GM10248 (cell line): ENCODE measurements at regions not wholly inside any gene's neighbourhood (a gene's known extent, or its start where the extent isn't known, plus 50 kb on each side); places are given as distances from the start of the nearest gene placed in this dataset.

Experiments used
- CTCF ChIA-PET: fragments of 300-600 bp; sonication (Branson Sonifier 250); formaldehyde crosslinking; extraction: SDS; loops from one replicate; lab custom pipeline; 2021; ENCODE audit warnings: antibody characterized with exemption; lab: Yijun Ruan, JAX
- POLR2A ChIA-PET: fragments of 350-650 bp; sonication (Branson Sonifier 250); formaldehyde crosslinking; extraction: SDS; loops from one replicate; lab custom pipeline; 2020; ENCODE audit warnings: antibody characterized with exemption; lab: Yijun Ruan, JAX
- DNase-seq: peaks from one replicate; pipeline ENCODE4 v3.0.0; 2012; ENCODE audit errors: extremely low spot score
- TF ChIP-seq, protein P1 (sequence below): IDR thresholded peaks from 2 replicates; pipeline ENCODE4 v1.5.1; 2012; ENCODE audit warnings: mild to moderate bottlenecking, low read depth; ENCODE audit errors: extremely low read depth, missing control alignments, control extremely low read depth

DNA sequence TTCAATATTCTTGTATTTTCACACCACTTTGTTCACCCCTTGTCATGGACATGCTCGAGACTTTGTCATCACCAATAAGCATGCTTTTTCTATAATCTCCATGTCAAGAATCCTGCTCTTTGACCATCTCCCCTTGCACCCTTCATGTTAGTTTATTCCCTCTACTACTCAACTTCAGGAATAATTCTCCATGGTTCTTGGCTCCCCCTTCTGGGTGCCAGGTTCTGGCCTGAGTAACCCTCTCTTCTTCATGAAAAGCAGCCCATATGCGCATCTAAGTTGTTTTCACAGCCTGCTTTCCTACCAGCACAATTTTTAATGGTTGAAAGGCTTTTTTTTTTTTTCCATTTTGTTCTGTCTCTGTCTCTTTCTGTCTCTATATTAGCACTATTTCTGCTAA is 160.7 kb downstream of the LEPR start:
- DNase-seq, result no peak
- TF ChIP-seq, protein P1, sequence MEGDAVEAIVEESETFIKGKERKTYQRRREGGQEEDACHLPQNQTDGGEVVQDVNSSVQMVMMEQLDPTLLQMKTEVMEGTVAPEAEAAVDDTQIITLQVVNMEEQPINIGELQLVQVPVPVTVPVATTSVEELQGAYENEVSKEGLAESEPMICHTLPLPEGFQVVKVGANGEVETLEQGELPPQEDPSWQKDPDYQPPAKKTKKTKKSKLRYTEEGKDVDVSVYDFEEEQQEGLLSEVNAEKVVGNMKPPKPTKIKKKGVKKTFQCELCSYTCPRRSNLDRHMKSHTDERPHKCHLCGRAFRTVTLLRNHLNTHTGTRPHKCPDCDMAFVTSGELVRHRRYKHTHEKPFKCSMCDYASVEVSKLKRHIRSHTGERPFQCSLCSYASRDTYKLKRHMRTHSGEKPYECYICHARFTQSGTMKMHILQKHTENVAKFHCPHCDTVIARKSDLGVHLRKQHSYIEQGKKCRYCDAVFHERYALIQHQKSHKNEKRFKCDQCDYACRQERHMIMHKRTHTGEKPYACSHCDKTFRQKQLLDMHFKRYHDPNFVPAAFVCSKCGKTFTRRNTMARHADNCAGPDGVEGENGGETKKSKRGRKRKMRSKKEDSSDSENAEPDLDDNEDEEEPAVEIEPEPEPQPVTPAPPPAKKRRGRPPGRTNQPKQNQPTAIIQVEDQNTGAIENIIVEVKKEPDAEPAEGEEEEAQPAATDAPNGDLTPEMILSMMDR, result no peak
- ChIA-PET POLR2A (no interaction called here), CTCF (interaction anchor here (0.9 kb wide), 1 partner anchor 17 kb away, joined by 3 read pairs; no protein-coding TSS in a partner anchor)

DNA sequence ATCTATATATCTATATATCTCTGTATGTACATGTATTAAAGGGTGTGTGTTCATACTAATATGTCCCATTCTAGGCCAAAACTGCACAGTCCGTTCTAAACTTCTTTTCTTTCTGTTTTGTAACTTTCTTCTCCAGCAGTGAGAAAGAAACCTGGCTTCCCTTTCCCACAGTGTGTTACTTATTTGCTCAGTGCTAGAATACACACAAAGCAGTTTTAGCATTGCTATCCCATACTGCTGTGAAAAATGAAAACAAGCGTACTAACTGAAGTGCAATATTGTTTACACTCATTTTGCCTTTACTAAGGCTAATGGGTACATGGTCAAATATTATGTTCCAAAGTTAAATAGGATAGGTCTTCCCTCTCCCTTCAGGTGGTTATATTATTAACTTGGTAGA is 163.9 kb downstream of the LEPR start:
- DNase-seq, result no peak
- ChIA-PET POLR2A (no interaction called here), CTCF (no interaction called here)
- TF ChIP-seq, protein P1, result no peak

DNA sequence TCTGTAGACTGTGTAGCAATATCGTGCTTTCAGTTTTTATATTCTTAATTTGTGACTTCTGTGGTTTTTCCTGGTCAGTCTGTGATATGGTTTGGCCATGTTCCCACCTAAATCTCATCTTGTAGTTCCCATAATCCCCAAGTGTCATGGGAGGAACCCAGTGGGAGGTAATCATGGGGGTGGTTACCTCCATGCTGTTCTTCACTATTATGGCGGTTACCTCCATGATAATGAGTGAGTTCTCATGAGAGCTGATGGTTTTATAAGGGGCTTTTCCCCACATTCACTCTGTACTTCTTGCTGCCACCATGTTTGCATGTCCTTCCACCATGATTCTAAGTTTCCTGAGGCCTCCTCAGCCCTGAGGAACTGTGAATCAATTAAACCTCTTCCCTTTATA is 169.8 kb downstream of the LEPR start:
- DNase-seq, result no peak
- CTCF ChIA-PET, result no interaction called here
- POLR2A ChIA-PET, result no interaction called here
- TF ChIP-seq, protein P1, result no peak

DNA sequence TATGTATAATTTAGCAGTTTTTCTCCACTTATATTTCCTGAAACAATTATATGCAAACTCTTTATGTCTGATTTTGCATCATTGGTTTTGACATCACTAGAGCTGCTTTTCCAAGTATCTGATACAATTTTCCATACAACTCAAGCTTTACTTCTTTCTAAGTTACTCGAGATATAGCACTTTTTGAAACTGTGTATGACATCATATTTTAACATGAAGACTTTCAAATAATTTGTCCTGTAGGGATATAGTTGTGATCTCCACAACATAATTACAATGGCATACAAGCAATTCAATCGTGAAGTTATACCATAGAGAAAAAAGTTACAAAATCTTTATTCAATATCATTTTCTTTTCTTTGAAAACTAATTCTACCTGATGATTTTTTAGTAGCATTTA is 173.0 kb downstream of the LEPR start:
- POLR2A ChIA-PET, result no interaction called here
- CTCF ChIA-PET, result interaction anchor here (2.1 kb wide), 1 partner anchor 18 kb away, joined by 4 read pairs; no protein-coding TSS in a partner anchor
- DNase-seq, result no peak
- TF ChIP-seq, protein P1, result no peak

DNA sequence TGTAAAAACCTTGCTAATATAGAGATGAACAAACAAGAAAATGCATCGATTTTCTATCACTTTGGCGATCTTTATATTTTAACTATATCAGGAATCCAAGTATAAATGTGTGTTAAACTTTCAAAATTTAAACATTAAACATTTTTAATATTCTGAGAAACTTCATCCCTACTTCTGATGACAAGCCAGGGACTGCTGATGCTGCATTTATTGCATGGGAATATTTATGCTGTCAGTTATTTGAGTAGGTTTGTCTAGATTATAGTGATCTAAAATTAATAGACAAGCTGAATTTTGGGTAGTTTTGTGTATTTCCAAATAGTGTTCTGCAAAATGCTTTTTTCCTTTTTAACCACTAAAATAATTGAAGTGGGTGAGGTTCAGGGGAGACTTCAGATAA is 175.3 kb downstream of the LEPR start:
- DNase-seq, result no peak
- TF ChIP-seq, protein P1, result no peak
- POLR2A ChIA-PET, result no interaction called here
- CTCF ChIA-PET, result no interaction called here

DNA sequence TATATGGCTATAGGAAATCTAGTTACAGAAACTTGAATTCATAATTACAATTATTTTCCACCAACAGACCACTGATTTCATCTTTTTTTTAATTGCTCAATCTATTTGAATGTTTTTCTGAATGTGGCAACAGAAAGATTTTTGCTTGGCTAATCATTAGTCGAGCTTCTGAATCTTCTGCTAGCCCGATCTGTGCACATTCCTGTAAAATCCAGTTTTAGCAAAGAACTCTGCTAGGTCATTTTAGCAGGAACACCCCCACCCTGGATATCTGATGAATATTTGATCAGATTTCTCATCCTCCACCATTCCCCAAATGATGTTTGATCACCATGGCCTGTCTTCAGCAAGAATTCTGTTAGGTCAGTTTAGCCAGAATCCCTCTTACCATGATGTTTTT is 176.3 kb downstream of the LEPR start:
- POLR2A ChIA-PET, result no interaction called here
- DNase-seq, result no peak
- CTCF ChIA-PET, result no interaction called here
- TF ChIP-seq, protein P1, result no peak

DNA sequence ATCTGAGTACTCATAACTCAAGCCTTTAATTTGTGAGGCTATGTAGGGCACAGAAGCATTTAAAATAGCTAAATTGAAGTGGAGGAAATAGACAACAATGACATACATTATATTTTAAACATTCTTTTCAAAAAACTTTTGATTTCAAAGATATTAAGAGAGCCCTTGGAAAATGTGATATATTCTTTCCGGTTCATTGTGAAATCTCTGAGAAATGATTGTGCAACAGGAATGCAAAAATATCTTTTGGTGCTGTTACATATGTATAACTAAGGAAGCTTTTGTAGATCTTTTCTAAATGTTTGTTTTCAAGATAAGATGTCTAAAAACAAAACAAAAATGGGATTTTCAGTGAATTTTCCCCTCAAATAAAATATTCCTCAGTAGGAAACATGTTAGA is 185.2 kb downstream of the LEPR start:
- DNase-seq, result no peak
- TF ChIP-seq, protein P1, result no peak
- POLR2A ChIA-PET, result no interaction called here
- CTCF ChIA-PET, result no interaction called here
